HG02884 (cell line): ENCODE measurements at regions not wholly inside any gene's neighbourhood (a gene's known extent, or its start where the extent isn't known, plus 50 kb on each side); places are given as distances from the start of the nearest gene placed in this dataset.
"Not testable (repeated sequence)": the region's sequence is repeated elsewhere in the genome, so short reads cannot be mapped to it uniquely, and the experiment has no call there.

ENCODE experiments used
- ATAC-seq: cut with Tn5 transposase; IDR thresholded peaks from one replicate; pipeline ENCODE4 v1.9.1; 2021; ENCODE audit warnings: mild to moderate bottlenecking, moderate library complexity; ENCODE audit not compliant: unreplicated experiment

GRCh38 chr3:176873261-176873660 is 324.0 kb downstream of the TBL1XR1 start:
- ATAC-seq = peak; percentile 3

- ATAC-seq = peak; percentile 97
These were observed 324.5 kb downstream of the TBL1XR1 start for GRCh38 chr3:176872771-176873209.

GRCh38 chr3:176870451-176870850 is 326.8 kb downstream of the TBL1XR1 start:
- ATAC-seq = no peak

GRCh38 chr3:176867681-176868663 is 329.3 kb downstream of the TBL1XR1 start:
- ATAC-seq = no peak

GRCh38 chr3:176861137-176861536 is 336.1 kb downstream of the TBL1XR1 start:
- no peak for ATAC-seq

- ATAC-seq = no peak
These were observed 340.6 kb downstream of the TBL1XR1 start for GRCh38 chr3:176856721-176857120.

GRCh38 chr3:176855901-176856486 is 341.3 kb downstream of the TBL1XR1 start:
- no peak for ATAC-seq

- no peak for ATAC-seq
These were observed 342.1 kb downstream of the TBL1XR1 start for GRCh38 chr3:176855213-176855612.

GRCh38 chr3:176850498-176850897 is 346.8 kb downstream of the TBL1XR1 start:
- ATAC-seq = no peak

- ATAC-seq = no peak
These were observed 348.7 kb downstream of the TBL1XR1 start for GRCh38 chr3:176848431-176849214.

GRCh38 chr3:176842914-176843313 is 354.4 kb downstream of the TBL1XR1 start:
- ATAC-seq = no peak

GRCh38 chr3:176840641-176841286 is 356.5 kb downstream of the TBL1XR1 start:
- no peak for ATAC-seq

- ATAC-seq = no peak
These were observed 357.4 kb downstream of the TBL1XR1 start for GRCh38 chr3:176839901-176840300.

GRCh38 chr3:176839466-176839865 is 357.8 kb downstream of the TBL1XR1 start:
- no peak for ATAC-seq

GRCh38 chr3:176827244-176827643 is 370.0 kb downstream of the TBL1XR1 start:
- ATAC-seq = not testable (repeated sequence)

GRCh38 chr3:176824811-176825210 is 372.5 kb downstream of the TBL1XR1 start:
- no peak for ATAC-seq

- no peak for ATAC-seq
These were observed 376.5 kb downstream of the TBL1XR1 start for GRCh38 chr3:176820764-176821163.

GRCh38 chr3:176816937-176817336 is 380.3 kb downstream of the TBL1XR1 start:
- ATAC-seq = no peak

GRCh38 chr3:176814285-176814684 is 383.0 kb downstream of the TBL1XR1 start:
- peak; percentile 95 for ATAC-seq

- ATAC-seq = no peak
These were observed 389.3 kb downstream of the TBL1XR1 start for GRCh38 chr3:176807938-176808337.

- no peak for ATAC-seq
These were observed 397.6 kb downstream of the TBL1XR1 start for GRCh38 chr3:176799675-176800074.
